Smooth muscle cell (in vitro differentiated cells): ENCODE measurements at regions not wholly inside any gene's neighbourhood (a gene's known extent, or its start where the extent isn't known, plus 50 kb on each side); places are given as distances from the start of the nearest gene placed in this dataset.

Experiments used
- DNase-seq: peaks from one replicate; lab custom pipeline; 2025; ENCODE audit not compliant: unreplicated experiment; lab: John Stamatoyannopoulos, UW
- H2AFZ ChIP-seq: fragments of 200-600 bp; sonication (generic); 2 replicates; pipeline ENCODE4 v1.6.0; 2016; ENCODE audit warnings: antibody characterized with exemption, low read depth, mild to moderate bottlenecking
- H3F3A ChIP-seq: fragments of 200-600 bp; sonication (generic); 2 replicates; pipeline ENCODE4 v1.6.0; 2017; ENCODE audit warnings: antibody characterized with exemption, low read depth
- H3K27ac ChIP-seq: fragments of 200-600 bp; sonication (generic); 2 replicates; pipeline ENCODE4 v1.5.1; 2016; ENCODE audit warnings: low read depth, mild to moderate bottlenecking
- H3K27me3 ChIP-seq: fragments of 200-600 bp; sonication (generic); 2 replicates; pipeline ENCODE4 v1.6.1; 2016; ENCODE audit warnings: low read depth, mild to moderate bottlenecking
- H3K36me3 ChIP-seq: fragments of 200-600 bp; sonication (generic); 2 replicates; pipeline ENCODE4 v1.5.1; 2016; ENCODE audit warnings: low read depth
- H3K4me1 ChIP-seq: fragments of 200-600 bp; sonication (generic); 2 replicates; pipeline ENCODE4 v1.5.1; 2016; ENCODE audit warnings: low read depth
- H3K4me2 ChIP-seq: fragments of 200-600 bp; sonication (generic); 2 replicates; pipeline ENCODE4 v1.6.0; 2016; ENCODE audit warnings: mild to moderate bottlenecking
- H3K4me3 ChIP-seq: fragments of 200-600 bp; sonication (generic); 2 replicates; pipeline ENCODE4 v1.5.1; 2016; ENCODE audit warnings: mild to moderate bottlenecking
- H3K79me2 ChIP-seq: fragments of 200-600 bp; sonication (generic); 2 replicates; pipeline ENCODE4 v1.6.0; 2016; ENCODE audit warnings: low read depth, mild to moderate bottlenecking
- H3K9ac ChIP-seq: fragments of 200-600 bp; sonication (generic); 2 replicates; pipeline ENCODE4 v1.6.0; 2016; ENCODE audit warnings: low read depth
- H3K9me3 ChIP-seq: fragments of 200-600 bp; sonication (generic); replicated peaks from 2 replicates; pipeline ENCODE4 v1.5.1; 2016; ENCODE audit warnings: low read depth
- H4K20me1 ChIP-seq: fragments of 200-600 bp; sonication (generic); 2 replicates; pipeline ENCODE4 v1.6.0; 2016; ENCODE audit warnings: low read depth
- WGBS: methylation state at CpG from one replicate; pipeline ENCODE4 v1.1.7; 2016; ENCODE audit warnings: low lambda C conversion rate; 5-methylcytosine and 5-hydroxymethylcytosine counted together
- TF ChIP-seq, protein P1 (sequence below): fragments of 200-600 bp; sonication (generic); IDR thresholded peaks from 2 replicates; pipeline ENCODE4 v1.5.1; 2017; ENCODE audit warnings: borderline replicate concordance, mild to moderate bottlenecking, antibody characterized with exemption; ENCODE audit not compliant: insufficient read depth, poor library complexity, severe bottlenecking

- TF ChIP-seq, protein P1, sequence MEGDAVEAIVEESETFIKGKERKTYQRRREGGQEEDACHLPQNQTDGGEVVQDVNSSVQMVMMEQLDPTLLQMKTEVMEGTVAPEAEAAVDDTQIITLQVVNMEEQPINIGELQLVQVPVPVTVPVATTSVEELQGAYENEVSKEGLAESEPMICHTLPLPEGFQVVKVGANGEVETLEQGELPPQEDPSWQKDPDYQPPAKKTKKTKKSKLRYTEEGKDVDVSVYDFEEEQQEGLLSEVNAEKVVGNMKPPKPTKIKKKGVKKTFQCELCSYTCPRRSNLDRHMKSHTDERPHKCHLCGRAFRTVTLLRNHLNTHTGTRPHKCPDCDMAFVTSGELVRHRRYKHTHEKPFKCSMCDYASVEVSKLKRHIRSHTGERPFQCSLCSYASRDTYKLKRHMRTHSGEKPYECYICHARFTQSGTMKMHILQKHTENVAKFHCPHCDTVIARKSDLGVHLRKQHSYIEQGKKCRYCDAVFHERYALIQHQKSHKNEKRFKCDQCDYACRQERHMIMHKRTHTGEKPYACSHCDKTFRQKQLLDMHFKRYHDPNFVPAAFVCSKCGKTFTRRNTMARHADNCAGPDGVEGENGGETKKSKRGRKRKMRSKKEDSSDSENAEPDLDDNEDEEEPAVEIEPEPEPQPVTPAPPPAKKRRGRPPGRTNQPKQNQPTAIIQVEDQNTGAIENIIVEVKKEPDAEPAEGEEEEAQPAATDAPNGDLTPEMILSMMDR: no peak
- H3K36me3 ChIP-seq: no peaks in the 10 kb centered on the region
- no peak overlapping the region for H2AFZ ChIP-seq
- no peaks in the 10 kb centered on the region for H4K20me1 ChIP-seq
- no peaks in the 10 kb centered on the region for H3F3A ChIP-seq
- no peak overlapping the region for H3K4me2 ChIP-seq
- H3K4me1 ChIP-seq: peaks cover 11% of the 10 kb centered on the region
- no peaks in the 10 kb centered on the region for H3K9me3 ChIP-seq
- no peak overlapping the region for H3K27ac ChIP-seq
- no peak for DNase-seq
- no peak overlapping the region for H3K4me3 ChIP-seq
- H3K27me3 ChIP-seq: no peaks in the 10 kb centered on the region
- H3K9ac ChIP-seq: no peak overlapping the region
- H3K79me2 ChIP-seq: no peaks in the 10 kb centered on the region
Observed at GRCh38 chr4:107156443-107156842, 120.3 kb upstream of the DKK2 start.

GRCh38 chr4:107155366-107155765, 119.3 kb upstream of the DKK2 start:
- Histone ChIP-seq H3K4me2 (peak overlapping the region; percentile 10), H3K4me1 (peaks cover 11% of the 10 kb centered on the region), H3F3A (no peaks in the 10 kb centered on the region), H3K9ac (no peak overlapping the region), H3K79me2 (peaks cover 5% of the 10 kb centered on the region), H3K27me3 (no peaks in the 10 kb centered on the region), H3K4me3 (no peak overlapping the region), H3K27ac (peak overlapping the region; percentile 47), H3K9me3 (no peaks in the 10 kb centered on the region), H3K36me3 (no peaks in the 10 kb centered on the region), H2AFZ (peak overlapping the region; percentile 18), H4K20me1 (no peaks in the 10 kb centered on the region)
- DNase-seq: no peak
- WGBS: 86% methylated on average over 2 of the region's 2 CpGs
- TF ChIP-seq, protein P1: no peak

DNA sequence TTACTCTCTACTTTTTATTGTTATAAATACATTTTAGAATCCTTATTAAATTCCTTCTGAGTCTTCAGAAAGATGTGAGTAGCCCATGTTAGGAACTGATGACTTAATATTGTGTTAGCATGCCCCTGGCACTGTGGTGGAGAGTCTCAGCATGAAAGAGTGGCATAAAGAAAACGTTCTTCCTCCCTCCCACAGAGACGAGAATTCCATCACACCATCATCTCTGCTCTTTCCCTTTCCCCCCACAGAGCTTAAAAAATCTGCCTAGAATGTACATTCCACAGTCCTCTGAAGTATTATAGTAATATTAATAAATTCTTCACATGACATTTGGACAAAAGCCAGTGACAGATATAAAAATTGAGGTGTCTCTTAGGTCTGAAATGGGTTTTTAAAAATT, 117.8 kb upstream of the DKK2 start:
- Histone ChIP-seq H3K36me3 (no peaks in the 10 kb centered on the region), H4K20me1 (no peaks in the 10 kb centered on the region), H3K4me1 (peaks cover 11% of the 10 kb centered on the region), H2AFZ (no peak overlapping the region), H3F3A (no peaks in the 10 kb centered on the region), H3K79me2 (peaks cover 5% of the 10 kb centered on the region), H3K27me3 (no peaks in the 10 kb centered on the region), H3K4me3 (no peak overlapping the region), H3K9ac (no peak overlapping the region), H3K9me3 (no peaks in the 10 kb centered on the region), H3K27ac (peak overlapping the region; percentile 47), H3K4me2 (peak overlapping the region; percentile 61)
- 49% methylated on average over 2 of the region's 2 CpGs for WGBS
- no peak for DNase-seq
- TF ChIP-seq, protein P1: no peak

GRCh38 chr4:107153228-107153627, 117.1 kb upstream of the DKK2 start:
- Histone ChIP-seq H3K9me3 (no peaks in the 10 kb centered on the region), H3K27me3 (no peaks in the 10 kb centered on the region), H3K27ac (peak overlapping the region; percentile 47), H3K79me2 (peaks cover 5% of the 10 kb centered on the region), H3K9ac (no peak overlapping the region), H2AFZ (no peak overlapping the region), H4K20me1 (no peaks in the 10 kb centered on the region), H3K4me3 (no peak overlapping the region), H3K4me1 (peaks cover 11% of the 10 kb centered on the region), H3F3A (no peaks in the 10 kb centered on the region), H3K36me3 (no peaks in the 10 kb centered on the region), H3K4me2 (no peak overlapping the region)
- TF ChIP-seq, protein P1: peak; percentile 17
- 45% methylated on average over 4 of the region's 4 CpGs for WGBS
- DNase-seq: no peak
